ENCODE measurements at regions not wholly inside any gene's neighbourhood (a gene's known extent, or its start where the extent isn't known, plus 50 kb on each side); places are given as distances from the start of the nearest gene placed in this dataset.

DNA sequence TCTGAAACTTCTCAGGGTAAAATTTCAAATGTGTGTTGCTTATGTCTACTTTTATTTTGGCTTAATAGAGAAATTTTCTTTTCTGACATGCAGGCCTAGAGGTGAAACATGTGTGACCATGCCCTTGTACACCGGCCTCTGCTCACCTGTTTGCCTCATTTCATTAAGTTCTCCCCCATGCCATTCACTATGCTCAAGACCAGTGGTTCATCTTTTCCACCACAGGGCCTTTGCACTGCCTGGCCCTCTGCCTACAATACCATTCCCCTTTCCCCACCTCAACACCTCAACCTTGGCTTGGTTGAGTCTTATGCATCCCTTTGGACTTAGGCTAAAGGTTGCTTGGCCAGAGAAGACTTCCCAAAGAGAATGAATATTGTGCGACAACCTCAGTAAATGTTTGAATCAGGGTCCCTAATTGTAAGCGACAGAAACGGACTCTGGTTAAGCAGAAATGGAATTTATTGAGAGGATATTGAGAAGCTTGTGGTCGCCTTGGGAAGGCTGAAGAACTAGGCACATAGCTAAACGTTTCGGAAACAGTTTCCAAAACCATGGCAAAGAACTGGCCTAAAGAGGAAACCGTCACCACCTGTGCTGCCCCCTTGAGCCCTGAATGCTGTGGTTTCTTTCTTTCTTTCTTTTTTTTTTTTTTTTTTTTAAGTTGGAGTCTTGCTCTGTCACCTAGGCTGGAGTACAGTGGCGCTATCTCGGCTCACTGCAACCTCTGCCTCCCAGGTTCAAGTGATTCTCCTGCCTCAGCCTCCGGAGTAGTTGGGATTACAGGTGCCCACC is 152.2 kb downstream of the SOX4 start:
- Histone ChIP-seq H3K4me3 (replicated peaks in 1 of 3; ENCODE audit: insufficient read depth in 1 of 3, low read depth in 1 of 3, low read length in 3 of 3) (no peak overlapping the region), H3K4me2 (ENCODE audit: insufficient read depth, low read length) (no peak overlapping the region), H3K79me2 (ENCODE audit: control insufficient read depth, insufficient read depth, low read length) (peaks cover 19% of the 10 kb centered on the region), H3K27me3 (ENCODE audit: control insufficient read depth in 2 of 2, insufficient read depth in 2 of 2, low read length in 2 of 2) (no peaks in the 10 kb centered on the region), H3K9me1 (replicated peaks; ENCODE audit: control insufficient read depth, extremely low read depth, insufficient read depth, low read length) (no peaks in the 10 kb centered on the region), H3K9ac (replicated peaks; ENCODE audit: extremely low read depth, insufficient read depth, low read length) (no peak overlapping the region), H3K4me1 (ENCODE audit: control insufficient read depth, extremely low read depth, insufficient read depth, low read length) (peaks cover 24% of the 10 kb centered on the region), H3K9me3 (replicated peaks; ENCODE audit: control insufficient read depth, insufficient read depth, low read length) (no peaks in the 10 kb centered on the region), H4K20me1 (replicated peaks; ENCODE audit: control insufficient read depth, extremely low read depth, insufficient read depth, low read length) (no peaks in the 10 kb centered on the region), H3K36me3 (ENCODE audit: control insufficient read depth in 2 of 2, extremely low read depth in 1 of 2, insufficient read depth in 2 of 2, low read length in 2 of 2) (no peaks in the 10 kb centered on the region), H3K27ac (ENCODE audit: insufficient read depth, low read depth, low read length) (no peak overlapping the region), H2AFZ (ENCODE audit: low read depth, low read length) (no peak overlapping the region)
- DNase-seq (ENCODE audit: low read depth, low spot score) (no peak), FAIRE-seq (no peak)
- TF ChIP-seq MAX (IDR thresholded peaks at IDR 0.05; ENCODE audit: insufficient read depth, insufficient read length) (no peak), JUN (IDR thresholded peaks at IDR 0.05; ENCODE audit: borderline replicate concordance, insufficient read depth, insufficient read length, low read depth) (no peak), POLR2AphosphoS5 (IDR thresholded peaks at IDR 0.05; ENCODE audit: insufficient read depth, low read depth, low read length) (no peak), MYC (IDR thresholded peaks at IDR 0.05; ENCODE audit: low read depth, low read length) (no peak), FOS (IDR thresholded peaks at IDR 0.05; ENCODE audit: borderline replicate concordance, insufficient read depth, low read length) (no peak), EZH2 (IDR thresholded peaks at IDR 0.05; ENCODE audit: borderline replicate concordance, low read depth, low read length, severe bottlenecking) (no peak), GATA2 (IDR thresholded peaks at IDR 0.05; ENCODE audit: insufficient read depth, insufficient read length, low read depth, low read length) (no peak), POLR2A (IDR thresholded peaks at IDR 0.05; ENCODE audit: low read depth, low read length) (no peak)
- TF ChIP-seq, protein P1, sequence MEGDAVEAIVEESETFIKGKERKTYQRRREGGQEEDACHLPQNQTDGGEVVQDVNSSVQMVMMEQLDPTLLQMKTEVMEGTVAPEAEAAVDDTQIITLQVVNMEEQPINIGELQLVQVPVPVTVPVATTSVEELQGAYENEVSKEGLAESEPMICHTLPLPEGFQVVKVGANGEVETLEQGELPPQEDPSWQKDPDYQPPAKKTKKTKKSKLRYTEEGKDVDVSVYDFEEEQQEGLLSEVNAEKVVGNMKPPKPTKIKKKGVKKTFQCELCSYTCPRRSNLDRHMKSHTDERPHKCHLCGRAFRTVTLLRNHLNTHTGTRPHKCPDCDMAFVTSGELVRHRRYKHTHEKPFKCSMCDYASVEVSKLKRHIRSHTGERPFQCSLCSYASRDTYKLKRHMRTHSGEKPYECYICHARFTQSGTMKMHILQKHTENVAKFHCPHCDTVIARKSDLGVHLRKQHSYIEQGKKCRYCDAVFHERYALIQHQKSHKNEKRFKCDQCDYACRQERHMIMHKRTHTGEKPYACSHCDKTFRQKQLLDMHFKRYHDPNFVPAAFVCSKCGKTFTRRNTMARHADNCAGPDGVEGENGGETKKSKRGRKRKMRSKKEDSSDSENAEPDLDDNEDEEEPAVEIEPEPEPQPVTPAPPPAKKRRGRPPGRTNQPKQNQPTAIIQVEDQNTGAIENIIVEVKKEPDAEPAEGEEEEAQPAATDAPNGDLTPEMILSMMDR (IDR thresholded peaks at IDR 0.05; ENCODE audit: extremely low read depth in 1 of 2, insufficient read depth in 1 of 2, low read depth in 1 of 2, low read length in 2 of 2): no peak
- intact Hi-C loops (cut with micrococcal nuclease) (loop anchor here (10.0 kb wide), 2 partner anchors 189 to 871 kb away; no protein-coding TSS in a partner anchor), dilution Hi-C loops (cut with MboI; ENCODE audit: extremely low pct_ligation_motif_present, low sequenced_read_pairs) (no loop called here)
- BruUV-seq (replicated peaks): no TSS peak
- ChIA-PET POLR2A (no interaction called here), CTCF (interaction anchor here (0.7 kb wide), 1 partner anchor 704 kb away, joined by 3 read pairs; no protein-coding TSS in a partner anchor)

All from endothelial cell of umbilical vein (primary cell).